ENCODE measurements at regions not wholly inside any gene's neighbourhood (a gene's known extent, or its start where the extent isn't known, plus 50 kb on each side); places are given as distances from the start of the nearest gene placed in this dataset.
"Not testable (repeated sequence)": the region's sequence is repeated elsewhere in the genome, so short reads cannot be mapped to it uniquely, and the experiment has no call there.

- DNase-seq (ENCODE audit: low read depth in 4 of 6, low spot score in 6 of 6): no peak
- no peaks in the 10 kb centered on the region for H3K9me3 ChIP-seq (ENCODE audit: control insufficient read depth, insufficient read depth, low read length)
These were observed 361.1 kb downstream of the HGF start for GRCh38 chr7:81408728-81409127.

GRCh38 chr7:81407094-81407493 is 362.8 kb downstream of the HGF start:
- DNase-seq (ENCODE audit: low read depth in 4 of 6, low spot score in 6 of 6): no peak
- H3K36me3 ChIP-seq (ENCODE audit: control insufficient read depth, insufficient read depth, low read length): no peaks in the 10 kb centered on the region
- H3K27ac ChIP-seq (ENCODE audit: low read depth, low read length): no peak overlapping the region
- H3K4me1 ChIP-seq (ENCODE audit: control insufficient read depth, insufficient read depth, low read length): no peaks in the 10 kb centered on the region
- WGBS (ENCODE audit: insufficient coverage): no CpG with 5 or more reads among the region's 2 CpGs
- no peaks in the 10 kb centered on the region for H3K27me3 ChIP-seq (ENCODE audit: control insufficient read depth, insufficient read depth, low read length)
- no peaks in the 10 kb centered on the region for H3K9me3 ChIP-seq (ENCODE audit: control insufficient read depth, insufficient read depth, low read length)
- no peak overlapping the region for H3K4me3 ChIP-seq (ENCODE audit: low read depth, low read length)

More at GRCh38 chr7:81408728-81409127, 361.1 kb downstream of the HGF start:
- no peaks in the 10 kb centered on the region for H3K4me1 ChIP-seq (ENCODE audit: control insufficient read depth, insufficient read depth, low read length)
- 100% methylated on average over 1 of the region's 2 CpGs for WGBS (ENCODE audit: insufficient coverage)
- H3K27ac ChIP-seq (ENCODE audit: low read depth, low read length): no peak overlapping the region
- H3K36me3 ChIP-seq (ENCODE audit: control insufficient read depth, insufficient read depth, low read length): no peaks in the 10 kb centered on the region
- no peak overlapping the region for H3K4me3 ChIP-seq (ENCODE audit: low read depth, low read length)
- no peaks in the 10 kb centered on the region for H3K27me3 ChIP-seq (ENCODE audit: control insufficient read depth, insufficient read depth, low read length)

GRCh38 chr7:81404669-81405068 is 365.2 kb downstream of the HGF start:
- Histone ChIP-seq H3K36me3 (ENCODE audit: control insufficient read depth, insufficient read depth, low read length) (no peaks in the 10 kb centered on the region), H3K4me1 (ENCODE audit: control insufficient read depth, insufficient read depth, low read length) (no peaks in the 10 kb centered on the region), H3K27ac (ENCODE audit: low read depth, low read length) (no peak overlapping the region), H3K4me3 (ENCODE audit: low read depth, low read length) (no peak overlapping the region), H3K9me3 (ENCODE audit: control insufficient read depth, insufficient read depth, low read length) (no peaks in the 10 kb centered on the region), H3K27me3 (ENCODE audit: control insufficient read depth, insufficient read depth, low read length) (no peaks in the 10 kb centered on the region)
- DNase-seq (ENCODE audit: low read depth in 4 of 6, low spot score in 6 of 6): no peak
- WGBS (ENCODE audit: insufficient coverage): 81% methylated on average over 2 of the region's 2 CpGs

- WGBS (ENCODE audit: insufficient coverage): no CpG with 5 or more reads among the region's 1 CpG
- Histone ChIP-seq H3K27me3 (ENCODE audit: control insufficient read depth, insufficient read depth, low read length) (no peaks in the 10 kb centered on the region), H3K9me3 (ENCODE audit: control insufficient read depth, insufficient read depth, low read length) (no peaks in the 10 kb centered on the region), H3K27ac (ENCODE audit: low read depth, low read length) (no peak overlapping the region), H3K36me3 (ENCODE audit: control insufficient read depth, insufficient read depth, low read length) (no peaks in the 10 kb centered on the region), H3K4me3 (ENCODE audit: low read depth, low read length) (no peak overlapping the region), H3K4me1 (ENCODE audit: control insufficient read depth, insufficient read depth, low read length) (no peaks in the 10 kb centered on the region)
- peak in 2 of 6 donors; percentile 12 to 48 for DNase-seq (ENCODE audit: low read depth in 4 of 6, low spot score in 6 of 6)
These were observed 367.6 kb downstream of the HGF start for GRCh38 chr7:81402227-81402626.

- no peaks in the 10 kb centered on the region for H3K4me1 ChIP-seq (ENCODE audit: control insufficient read depth, insufficient read depth, low read length)
- H3K27ac ChIP-seq (ENCODE audit: low read depth, low read length): no peak overlapping the region
- no peaks in the 10 kb centered on the region for H3K36me3 ChIP-seq (ENCODE audit: control insufficient read depth, insufficient read depth, low read length)
- no peaks in the 10 kb centered on the region for H3K9me3 ChIP-seq (ENCODE audit: control insufficient read depth, insufficient read depth, low read length)
- DNase-seq (ENCODE audit: low read depth in 4 of 6, low spot score in 6 of 6): no peak
- H3K27me3 ChIP-seq (ENCODE audit: control insufficient read depth, insufficient read depth, low read length): no peaks in the 10 kb centered on the region
- 73% methylated on average over 2 of the region's 3 CpGs for WGBS (ENCODE audit: insufficient coverage)
- H3K4me3 ChIP-seq (ENCODE audit: low read depth, low read length): no peak overlapping the region
These were observed 370.4 kb downstream of the HGF start for GRCh38 chr7:81399471-81399870.

GRCh38 chr7:81394029-81394428 is 375.8 kb downstream of the HGF start:
- Histone ChIP-seq H3K4me1 (ENCODE audit: control insufficient read depth, insufficient read depth, low read length) (no peaks in the 10 kb centered on the region), H3K36me3 (ENCODE audit: control insufficient read depth, insufficient read depth, low read length) (no peaks in the 10 kb centered on the region), H3K9me3 (ENCODE audit: control insufficient read depth, insufficient read depth, low read length) (no peaks in the 10 kb centered on the region), H3K4me3 (ENCODE audit: low read depth, low read length) (no peak overlapping the region), H3K27me3 (ENCODE audit: control insufficient read depth, insufficient read depth, low read length) (no peaks in the 10 kb centered on the region), H3K27ac (ENCODE audit: low read depth, low read length) (no peak overlapping the region)
- WGBS (ENCODE audit: insufficient coverage): no CpG with 5 or more reads among the region's 2 CpGs
- DNase-seq (ENCODE audit: low read depth in 4 of 6, low spot score in 6 of 6): no peak

- no CpG with 5 or more reads among the region's 2 CpGs for WGBS (ENCODE audit: insufficient coverage)
- H3K27me3 ChIP-seq (ENCODE audit: control insufficient read depth, insufficient read depth, low read length): no peaks in the 10 kb centered on the region
- H3K27ac ChIP-seq (ENCODE audit: low read depth, low read length): no peak overlapping the region
- no peaks in the 10 kb centered on the region for H3K4me1 ChIP-seq (ENCODE audit: control insufficient read depth, insufficient read depth, low read length)
- no peaks in the 10 kb centered on the region for H3K9me3 ChIP-seq (ENCODE audit: control insufficient read depth, insufficient read depth, low read length)
- H3K4me3 ChIP-seq (ENCODE audit: low read depth, low read length): no peak overlapping the region
- H3K36me3 ChIP-seq (ENCODE audit: control insufficient read depth, insufficient read depth, low read length): no peaks in the 10 kb centered on the region
- DNase-seq (ENCODE audit: low read depth in 4 of 6, low spot score in 6 of 6): peak in 1 of 6 donors; percentile 28
These were observed 376.8 kb downstream of the HGF start for GRCh38 chr7:81393018-81393417.

- Histone ChIP-seq H3K9me3 (ENCODE audit: control insufficient read depth, insufficient read depth, low read length) (no peaks in the 10 kb centered on the region), H3K27ac (ENCODE audit: low read depth, low read length) (no peak overlapping the region), H3K36me3 (ENCODE audit: control insufficient read depth, insufficient read depth, low read length) (no peaks in the 10 kb centered on the region), H3K4me1 (ENCODE audit: control insufficient read depth, insufficient read depth, low read length) (no peaks in the 10 kb centered on the region), H3K27me3 (ENCODE audit: control insufficient read depth, insufficient read depth, low read length) (no peaks in the 10 kb centered on the region), H3K4me3 (ENCODE audit: low read depth, low read length) (no peak overlapping the region)
- WGBS (ENCODE audit: insufficient coverage): no CpG with 5 or more reads among the region's 1 CpG
- DNase-seq (ENCODE audit: low read depth in 4 of 6, low spot score in 6 of 6): no peak
These were observed 384.5 kb downstream of the HGF start for GRCh38 chr7:81385370-81385769.

- Histone ChIP-seq H3K4me3 (ENCODE audit: low read depth, low read length) (no peak overlapping the region), H3K36me3 (ENCODE audit: control insufficient read depth, insufficient read depth, low read length) (no peaks in the 10 kb centered on the region), H3K9me3 (ENCODE audit: control insufficient read depth, insufficient read depth, low read length) (no peaks in the 10 kb centered on the region), H3K4me1 (ENCODE audit: control insufficient read depth, insufficient read depth, low read length) (no peaks in the 10 kb centered on the region), H3K27ac (ENCODE audit: low read depth, low read length) (no peak overlapping the region), H3K27me3 (ENCODE audit: control insufficient read depth, insufficient read depth, low read length) (no peaks in the 10 kb centered on the region)
- DNase-seq (ENCODE audit: low read depth in 4 of 6, low spot score in 6 of 6): no peak
- WGBS (ENCODE audit: insufficient coverage): no CpG with 5 or more reads among the region's 2 CpGs
These were observed 386.0 kb downstream of the HGF start for GRCh38 chr7:81383846-81384245.

GRCh38 chr7:81374641-81375040 is 395.2 kb downstream of the HGF start:
- not testable (repeated sequence) for H3K4me3 ChIP-seq (ENCODE audit: low read depth, low read length)

More at GRCh38 chr7:81374641-81375040, 395.2 kb downstream of the HGF start:
- not testable (repeated sequence) for H3K36me3 ChIP-seq (ENCODE audit: control insufficient read depth, insufficient read depth, low read length); H3K27me3 ChIP-seq (ENCODE audit: control insufficient read depth, insufficient read depth, low read length); H3K27ac ChIP-seq (ENCODE audit: low read depth, low read length); DNase-seq (ENCODE audit: low read depth in 4 of 6, low spot score in 6 of 6); H3K4me1 ChIP-seq (ENCODE audit: control insufficient read depth, insufficient read depth, low read length); H3K9me3 ChIP-seq (ENCODE audit: control insufficient read depth, insufficient read depth, low read length)
